ENCODE measurements at regions not wholly inside any gene's neighbourhood (a gene's known extent, or its start where the extent isn't known, plus 50 kb on each side); places are given as distances from the start of the nearest gene placed in this dataset.

DNA sequence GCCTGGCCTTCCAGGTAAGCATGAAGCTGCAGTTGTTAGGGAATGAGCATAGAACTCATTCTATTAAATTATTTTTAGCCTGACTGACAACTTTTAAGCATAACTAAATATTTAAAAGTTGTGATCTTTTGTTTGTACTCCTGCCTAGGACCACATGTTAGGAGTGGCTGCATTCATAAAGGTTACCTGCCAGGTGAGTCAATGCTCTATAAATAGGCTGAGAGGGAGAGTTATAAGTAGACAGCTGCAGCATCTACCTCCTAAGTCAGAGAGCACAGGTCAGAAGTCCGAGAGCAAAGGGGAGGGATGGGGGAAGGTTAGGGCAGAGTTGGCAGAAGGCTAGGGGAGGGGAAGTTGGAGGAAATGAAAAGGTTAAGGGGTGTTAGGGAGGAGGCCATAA is 292.4 kb upstream of the TLE4 start:
- TF ChIP-seq POLR2A (IDR thresholded peaks at IDR 0.05) (no peak), EP300 (IDR thresholded peaks at IDR 0.05) (no peak), CTCF (IDR thresholded peaks at IDR 0.05) (no peak)
- no peaks in the 10 kb centered on the region for H3K36me3 ChIP-seq
- H3K4me3 ChIP-seq, result no peak overlapping the region
- 73 to 76% methylated on average over 1 of the region's 1 CpG for WGBS, 2 donors
- no peaks in the 10 kb centered on the region for H3K27me3 ChIP-seq
- H3K9me3 ChIP-seq, result no peaks in the 10 kb centered on the region
- no peaks in the 10 kb centered on the region for H3K4me1 ChIP-seq
- no peak overlapping the region for H3K27ac ChIP-seq
- no peak for DNase-seq (ENCODE audit: low spot score in 2 of 2)

- no peak for DNase-seq (ENCODE audit: low spot score in 2 of 2)
- 92 to 99% methylated on average over 4 of the region's 4 CpGs for WGBS, 2 donors
- TF ChIP-seq EP300 (IDR thresholded peaks at IDR 0.05), result no peak
Measured at GRCh38 chr9:79280691-79281090, 291.1 kb upstream of the TLE4 start.

DNA sequence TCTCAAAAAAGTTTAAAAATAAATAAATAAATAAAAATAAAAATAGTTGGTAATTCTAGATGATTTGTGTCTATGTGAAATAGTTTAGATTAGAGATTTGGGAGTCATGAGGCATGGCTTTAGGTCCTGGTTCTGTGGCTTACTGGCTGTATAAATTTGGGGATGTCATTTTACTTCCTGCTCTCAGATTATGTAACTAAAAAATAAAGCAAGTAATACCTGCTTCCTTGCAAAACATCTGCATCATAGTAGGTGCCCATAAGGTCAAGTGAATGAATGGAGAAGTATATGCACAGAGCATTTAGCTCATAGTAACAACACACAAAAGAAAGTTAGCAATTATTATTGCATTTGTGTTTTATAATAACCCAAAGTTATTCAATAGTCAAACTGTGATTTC is 287.7 kb upstream of the TLE4 start:
- Histone ChIP-seq H3K27ac (no peak overlapping the region), H3K4me3 (no peak overlapping the region), H3K9me3 (no peaks in the 10 kb centered on the region), H3K4me1 (no peaks in the 10 kb centered on the region), H3K27me3 (no peaks in the 10 kb centered on the region), H3K36me3 (no peaks in the 10 kb centered on the region)
- DNase-seq (ENCODE audit: low spot score in 2 of 2), result no peak
- TF ChIP-seq CTCF (IDR thresholded peaks at IDR 0.05) (no peak), POLR2A (IDR thresholded peaks at IDR 0.05) (no peak), EP300 (IDR thresholded peaks at IDR 0.05) (no peak)

More at GRCh38 chr9:79280691-79281090, 291.1 kb upstream of the TLE4 start:
- Histone ChIP-seq H3K36me3 (no peaks in the 10 kb centered on the region), H3K4me1 (no peaks in the 10 kb centered on the region), H3K27ac (no peak overlapping the region), H3K4me3 (no peak overlapping the region), H3K27me3 (no peaks in the 10 kb centered on the region), H3K9me3 (no peaks in the 10 kb centered on the region)

- H3K4me1 ChIP-seq, result no peaks in the 10 kb centered on the region
- no peak for DNase-seq (ENCODE audit: low spot score in 2 of 2)
- 50 to 52% methylated on average over 7 of the region's 7 CpGs for WGBS, 2 donors
- no peaks in the 10 kb centered on the region for H3K27me3 ChIP-seq
- H3K36me3 ChIP-seq, result no peaks in the 10 kb centered on the region
- no peak overlapping the region for H3K4me3 ChIP-seq
- H3K9me3 ChIP-seq, result no peaks in the 10 kb centered on the region
- no peak overlapping the region for H3K27ac ChIP-seq
- TF ChIP-seq POLR2A (IDR thresholded peaks at IDR 0.05) (no peak), CTCF (IDR thresholded peaks at IDR 0.05) (no peak), EP300 (IDR thresholded peaks at IDR 0.05) (no peak)
Measured at GRCh38 chr9:79286992-79287707, 284.6 kb upstream of the TLE4 start.

- Histone ChIP-seq H3K27me3 (no peaks in the 10 kb centered on the region), H3K36me3 (no peaks in the 10 kb centered on the region), H3K4me1 (no peaks in the 10 kb centered on the region), H3K4me3 (no peak overlapping the region), H3K9me3 (no peaks in the 10 kb centered on the region), H3K27ac (no peak overlapping the region)
- DNase-seq (ENCODE audit: low spot score in 2 of 2), result no peak
- WGBS, 2 donors, result 56 to 65% methylated on average over 4 of the region's 4 CpGs
- TF ChIP-seq EP300 (IDR thresholded peaks at IDR 0.05) (no peak), POLR2A (IDR thresholded peaks at IDR 0.05) (no peak), CTCF (IDR thresholded peaks at IDR 0.05) (no peak)
Measured at GRCh38 chr9:79287708-79288290, 284.0 kb upstream of the TLE4 start.
